ENCODE measurements at regions not wholly inside any gene's neighbourhood (a gene's known extent, or its start where the extent isn't known, plus 50 kb on each side); places are given as distances from the start of the nearest gene placed in this dataset.

- TF ChIP-seq GATA3 (IDR thresholded peaks at IDR 0.05; ENCODE audit: low read depth, low read length) (no peak), GATA2 (IDR thresholded peaks at IDR 0.05; ENCODE audit: low read depth, low read length) (no peak)
These were observed 53.2 kb upstream of the SPATA31C2 start for GRCh38 chr9:88191456-88191855.

Measured in SH-SY5Y (cell line).